Stimulated activated CD4-positive, alpha-beta T cell treated with anti-CD3 and anti-CD28 coated beads, Interleukin-15, amount 100 ng/mL, for 24 hours (primary cell): ENCODE measurements at regions not wholly inside any gene's neighbourhood (a gene's known extent, or its start where the extent isn't known, plus 50 kb on each side); places are given as distances from the start of the nearest gene placed in this dataset.

ENCODE experiments used
- DNase-seq: peaks from one replicate; pipeline ENCODE4 v3.0.0-alpha.2; 2020

- DNase-seq, result no peak
These were observed 318.7 kb downstream of the TMEM161B start for GRCh38 chr5:87949676-87950631.

GRCh38 chr5:87948486-87948885 lies 320.2 kb downstream of the TMEM161B start:
- no peak for DNase-seq

- no peak for DNase-seq
These were observed 322.4 kb downstream of the TMEM161B start for GRCh38 chr5:87946271-87946670.

GRCh38 chr5:87945286-87945650 lies 323.4 kb downstream of the TMEM161B start:
- no peak for DNase-seq

DNA sequence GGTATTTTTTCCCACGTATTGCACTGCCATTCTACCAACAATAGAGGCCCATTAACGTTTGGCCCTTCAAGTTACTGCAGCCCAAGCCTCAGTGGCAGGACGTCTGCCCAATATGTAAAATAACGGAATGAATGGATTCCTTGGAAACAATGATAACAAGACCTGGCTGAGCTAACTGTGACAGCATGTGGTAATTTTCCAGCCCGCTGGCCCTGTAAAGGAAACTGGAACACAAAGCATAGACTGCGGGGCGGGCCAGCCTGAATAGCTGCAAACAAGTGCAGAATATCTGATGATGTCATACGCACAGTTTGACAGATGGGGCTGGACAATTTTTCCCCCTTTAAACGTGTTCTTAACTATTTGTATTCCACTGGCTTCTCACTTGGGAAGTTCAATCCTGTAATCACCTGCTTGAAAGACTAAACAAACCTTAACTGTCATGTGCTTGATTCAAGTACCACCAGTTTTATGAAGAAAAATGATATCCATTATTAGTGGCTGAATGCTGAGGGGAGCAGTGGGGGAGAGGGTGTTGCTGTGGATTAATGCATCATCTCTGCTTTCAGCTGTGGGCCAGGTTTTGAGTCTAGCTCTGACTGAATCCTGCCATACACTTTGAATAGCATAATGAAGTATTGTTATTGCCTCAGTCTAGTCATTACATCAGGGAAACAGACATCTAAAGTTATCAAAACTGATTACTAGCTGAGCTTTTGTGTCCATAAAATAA lies 323.9 kb downstream of the TMEM161B start:
- DNase-seq, result no peak

GRCh38 chr5:87940775-87941174 lies 327.9 kb downstream of the TMEM161B start:
- no peak for DNase-seq

DNA sequence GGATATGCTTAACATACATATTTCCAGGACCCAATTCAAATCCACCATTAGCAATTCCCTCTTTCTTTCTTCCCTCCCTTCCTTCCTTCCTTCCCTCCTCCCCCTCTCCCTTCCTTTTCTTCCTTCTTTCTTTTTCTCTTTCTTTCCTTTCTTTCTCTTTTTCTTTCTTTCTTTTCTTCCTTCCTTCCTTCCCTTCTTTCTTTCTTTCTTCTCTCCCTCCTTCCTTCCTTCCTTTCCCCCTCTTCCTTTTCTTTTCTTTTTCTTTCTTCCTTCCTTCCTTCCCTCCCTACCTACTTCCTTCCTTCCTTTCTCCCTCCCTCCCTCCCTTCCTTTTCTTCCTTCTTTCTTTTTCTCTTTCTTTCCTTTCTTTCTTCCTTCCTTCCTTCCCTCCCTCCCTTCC lies 332.0 kb downstream of the TMEM161B start:
- no peak for DNase-seq

DNA sequence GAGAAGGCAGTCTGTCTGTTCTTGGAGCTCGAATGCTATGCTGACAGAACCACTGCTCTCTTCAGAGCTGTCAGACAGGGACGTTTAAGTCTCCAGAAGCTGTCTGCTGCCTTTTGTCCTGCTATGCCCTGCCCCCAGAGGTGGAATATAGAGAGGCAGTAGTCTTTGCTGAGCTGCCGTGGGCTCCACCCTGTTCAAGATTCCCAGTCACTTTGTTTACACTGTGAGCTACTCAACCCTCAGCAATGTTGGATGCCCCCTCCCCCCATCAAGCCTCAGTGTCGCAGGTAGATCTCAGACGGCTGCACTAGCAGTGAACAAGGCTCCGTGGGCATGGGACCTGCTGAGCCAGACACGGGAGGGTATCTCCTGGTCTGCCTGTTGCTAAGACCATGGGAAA lies 344.2 kb downstream of the TMEM161B start:
- DNase-seq, result no peak

DNA sequence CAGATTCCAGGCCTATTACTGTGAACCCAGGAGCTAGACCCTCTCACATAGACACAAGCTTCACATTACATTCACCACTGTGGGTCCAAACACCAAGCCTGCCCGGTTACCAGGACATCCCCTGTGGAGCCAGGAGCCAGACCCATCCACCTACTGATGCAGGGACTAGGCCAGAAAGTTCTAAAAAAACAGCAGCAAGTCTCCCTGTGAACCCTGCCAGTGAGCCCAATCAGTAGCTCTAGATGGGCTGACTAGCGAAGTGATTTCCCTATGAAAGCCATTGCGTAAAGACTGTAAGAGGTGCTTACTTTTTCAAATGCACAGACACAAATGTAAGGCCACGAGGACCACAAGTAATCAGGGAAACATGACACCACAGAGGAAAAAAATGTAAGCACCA lies 352.3 kb downstream of the TMEM161B start:
- no peak for DNase-seq

DNA sequence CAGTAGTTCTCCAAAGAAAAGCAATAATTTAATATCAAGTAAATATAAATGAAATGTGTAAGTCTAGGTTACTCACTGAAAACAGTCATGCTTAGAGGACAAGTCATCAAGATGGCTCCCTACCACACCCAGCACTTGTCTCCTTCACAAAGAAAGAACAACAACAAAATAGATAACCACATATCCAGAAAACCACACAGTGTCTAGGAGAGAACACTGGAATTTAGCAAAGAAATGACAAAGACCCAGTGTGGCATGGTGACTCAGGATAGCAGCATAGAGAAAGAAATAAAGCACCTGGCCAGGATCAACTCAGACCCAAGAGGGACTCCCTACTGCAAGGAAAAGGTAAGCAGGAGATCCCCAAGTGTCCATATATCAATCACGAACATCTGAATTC lies 356.2 kb downstream of the TMEM161B start:
- DNase-seq, result no peak

GRCh38 chr5:87909382-87909781 lies 359.3 kb downstream of the TMEM161B start:
- DNase-seq, result no peak

DNA sequence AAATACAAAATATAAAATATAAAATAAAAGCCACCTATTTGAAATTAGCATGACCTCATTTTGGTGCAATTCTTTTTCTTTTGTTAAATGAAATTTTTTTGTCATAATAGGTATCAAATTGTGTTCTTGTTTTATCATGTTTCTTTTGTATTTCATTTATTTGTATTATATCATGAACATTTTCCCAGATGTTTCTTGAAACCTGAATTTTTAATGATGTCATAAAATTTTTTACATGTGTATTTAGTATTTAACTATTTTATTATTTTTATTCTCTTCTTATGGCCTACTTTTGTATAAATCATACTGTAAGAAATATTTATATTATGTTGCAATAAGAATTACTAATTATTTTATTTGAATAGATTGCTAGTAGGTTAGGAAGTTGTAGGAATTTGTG lies 361.7 kb downstream of the TMEM161B start:
- no peak for DNase-seq

DNA sequence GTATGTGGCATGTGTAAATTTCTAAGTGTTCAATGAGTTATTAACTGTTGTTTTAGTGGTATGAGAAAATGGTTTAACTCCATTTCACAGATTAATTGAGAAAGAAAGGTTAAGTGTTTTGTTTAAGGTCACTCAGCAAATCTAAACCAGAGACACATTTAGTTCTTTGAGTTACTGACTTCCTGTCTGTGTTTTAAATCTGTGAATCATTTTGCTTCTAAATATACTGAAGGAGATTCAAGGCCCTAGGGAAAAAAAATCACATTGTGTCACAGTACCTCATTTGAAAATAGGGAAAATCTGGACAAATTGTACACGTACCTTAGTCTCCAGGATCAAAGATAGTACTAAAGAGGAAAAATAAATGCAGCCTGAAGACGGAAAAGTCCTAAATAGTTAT lies 368.2 kb downstream of the TMEM161B start:
- no peak for DNase-seq

DNA sequence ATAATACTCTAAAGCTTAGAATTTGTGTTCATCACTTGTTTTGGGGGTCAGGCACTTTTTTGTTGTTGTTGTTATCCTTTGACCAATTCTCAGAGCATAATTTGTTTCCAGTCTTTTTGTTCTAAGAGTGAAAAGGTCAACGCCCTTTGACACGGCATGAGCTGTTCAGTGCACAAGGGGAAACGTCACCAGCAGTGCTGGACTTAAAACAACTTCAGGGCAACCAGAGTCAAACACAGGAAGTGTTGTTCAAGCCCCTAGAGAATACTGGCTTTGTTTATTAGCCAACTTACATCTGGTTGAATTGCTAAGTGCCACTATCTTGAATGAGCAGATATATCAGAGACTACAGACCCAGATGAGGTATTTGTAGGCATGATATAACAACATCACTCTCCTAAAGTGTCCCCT lies 368.9 kb downstream of the TMEM161B start:
- no peak for DNase-seq

DNA sequence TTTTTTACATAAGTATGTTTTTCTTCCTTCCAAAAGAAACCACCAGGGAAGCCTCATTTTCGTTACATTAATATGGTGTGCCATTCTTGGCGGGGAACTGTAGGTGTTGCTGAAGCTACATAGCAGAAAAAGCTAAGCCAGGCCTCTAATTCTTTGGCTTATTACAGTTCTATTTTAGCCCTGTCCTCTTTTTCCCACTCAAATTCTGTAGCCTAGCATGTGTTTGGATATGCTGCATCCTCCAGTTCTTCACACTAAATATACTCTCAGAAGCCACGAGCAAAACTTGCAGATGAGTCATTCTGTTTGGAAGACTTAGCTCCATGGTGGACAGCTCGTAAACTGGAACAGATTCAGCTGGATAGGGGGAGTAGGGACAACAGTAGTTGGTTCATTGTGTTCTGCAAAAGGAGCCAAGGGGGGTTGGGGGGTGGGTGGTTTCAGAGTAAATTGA lies 369.4 kb downstream of the TMEM161B start:
- no peak for DNase-seq

- DNase-seq, result no peak
These were observed 370.1 kb downstream of the TMEM161B start for GRCh38 chr5:87898574-87898973.

- no peak for DNase-seq
These were observed 380.5 kb downstream of the TMEM161B start for GRCh38 chr5:87888139-87888538.

GRCh38 chr5:87887247-87887646 lies 381.4 kb downstream of the TMEM161B start:
- DNase-seq, result no peak

GRCh38 chr5:87886164-87886563 lies 382.5 kb downstream of the TMEM161B start:
- no peak for DNase-seq

DNA sequence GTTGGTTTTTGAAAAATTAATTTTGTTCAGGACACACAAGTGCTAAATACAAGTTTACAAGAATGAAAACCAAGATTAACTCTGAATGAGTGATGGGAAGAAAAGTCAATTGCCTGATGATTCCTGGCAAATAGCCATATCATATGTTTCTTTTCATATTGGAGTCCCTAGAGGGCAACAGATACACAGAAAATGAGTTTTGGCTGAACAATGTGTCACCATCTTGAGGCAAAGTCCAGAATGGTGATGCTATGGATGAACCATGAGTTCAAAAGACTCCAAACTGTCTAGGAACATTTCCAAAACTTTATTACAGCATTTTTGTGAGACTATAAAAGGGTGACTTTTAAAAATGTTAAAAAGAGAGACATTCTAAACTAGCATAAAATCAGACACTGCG lies 382.9 kb downstream of the TMEM161B start:
- no peak for DNase-seq

- no peak for DNase-seq
These were observed 391.1 kb downstream of the TMEM161B start for GRCh38 chr5:87877495-87877894.

- DNase-seq, result no peak
These were observed 391.6 kb downstream of the TMEM161B start for GRCh38 chr5:87877023-87877422.

- DNase-seq, result no peak
These were observed 392.0 kb downstream of the TMEM161B start for GRCh38 chr5:87876616-87877015.

- DNase-seq, result no peak
These were observed 395.7 kb downstream of the TMEM161B start for GRCh38 chr5:87872986-87873385.
